CD4-positive, alpha-beta T cell (primary cell): ENCODE measurements at regions not wholly inside any gene's neighbourhood (a gene's known extent, or its start where the extent isn't known, plus 50 kb on each side); places are given as distances from the start of the nearest gene placed in this dataset.

Source experiments
- ATAC-seq: fragments of 200-7000 bp; cut with Tn5 transposase; one replicate; pipeline ENCODE4 v1.10.0; 2022; ENCODE audit warnings: mild to moderate bottlenecking; ENCODE audit not compliant: poor library complexity
- CTCF ChIA-PET: fragments of 350-600 bp; sonication (Branson Sonifier 250); formaldehyde crosslinking; loops from one replicate; lab custom pipeline; 2021; ENCODE audit warnings: antibody characterized with exemption, inconsistent platforms; lab: Charles Lee
- POLR2A ChIA-PET: fragments of 350-600 bp; sonication (Branson Sonifier 250); formaldehyde crosslinking; loops from one replicate; lab custom pipeline; 2021; ENCODE audit warnings: antibody characterized with exemption, inconsistent platforms; lab: Charles Lee
- DNase-seq, 14 experiments: peaks; one replicate each; pipeline ENCODE4 v3.0.0-alpha.2; 2013 to 2020; ENCODE audit warnings: mixed read lengths in 2 of 14
- H3K27ac ChIP-seq, 2 donors: one replicate each; pipeline versions ENCODE4 v1.5.1 to v1.7.0; 2013; ENCODE audit warnings: low read length in 2 of 2, low read depth in 1 of 2, mild to moderate bottlenecking in 1 of 2
- H3K27me3 ChIP-seq, 2 experiments: 1 replicate in 1 of 2; 2 replicates in 1 of 2; pipeline versions ENCODE4 v1.6.1 to v1.7.0; 2013; ENCODE audit warnings: low read length in 2 of 2, control low read depth in 1 of 2, mild to moderate bottlenecking in 1 of 2, moderate library complexity in 1 of 2; ENCODE audit not compliant: insufficient read depth in 2 of 2, control insufficient read depth in 1 of 2
- H3K36me3 ChIP-seq: one replicate; pipeline ENCODE4 v1.6.1; 2013; ENCODE audit warnings: low read length, control low read depth; ENCODE audit not compliant: insufficient read depth
- H3K4me1 ChIP-seq: one replicate; pipeline ENCODE4 v1.6.1; 2013; ENCODE audit warnings: low read length, control low read depth; ENCODE audit not compliant: insufficient read depth
- H3K4me3 ChIP-seq: one replicate; pipeline ENCODE4 v1.5.1; 2013; ENCODE audit warnings: mild to moderate bottlenecking, low read length, moderate library complexity
- H3K9me3 ChIP-seq, 2 experiments: 1 replicate in 1 of 2; 2 replicates in 1 of 2; pipeline versions ENCODE4 v1.6.1 to v1.7.0; 2013; ENCODE audit warnings: low read length in 2 of 2, mild to moderate bottlenecking in 2 of 2, control low read depth in 1 of 2, moderate library complexity in 1 of 2; ENCODE audit not compliant: control insufficient read depth in 1 of 2, insufficient read depth in 1 of 2
- H3K27ac Mint-ChIP-seq: one replicate; pipeline ENCODE4 v1.8.0; 2020; ENCODE audit warnings: mixed read lengths
- H3K27me3 Mint-ChIP-seq: one replicate; pipeline ENCODE4 v1.8.0; 2021; ENCODE audit warnings: mixed read lengths
- H3K36me3 Mint-ChIP-seq: one replicate; pipeline ENCODE4 v1.8.0; 2021; ENCODE audit warnings: low read depth, mixed read lengths
- H3K4me1 Mint-ChIP-seq: one replicate; pipeline ENCODE4 v1.8.0; 2021; ENCODE audit warnings: low read depth, mixed read lengths
- H3K4me3 Mint-ChIP-seq: one replicate; pipeline ENCODE4 v1.8.0; 2020; ENCODE audit warnings: mild to moderate bottlenecking, mixed read lengths
- H3K9me3 Mint-ChIP-seq: one replicate; pipeline ENCODE4 v1.8.0; 2020; ENCODE audit warnings: mixed read lengths
- CTCF ChIP-seq: fragments of 200-600 bp; IDR thresholded peaks from one replicate; pipeline ENCODE4 v1.8.0; 2022; ENCODE audit warnings: antibody characterized with exemption, mild to moderate bottlenecking
- intact Hi-C, 2 experiments: fragments of 100-400 bp; cut with DNase I in 1 of 2; cut with micrococcal nuclease in 1 of 2; formaldehyde crosslinking; loops; one replicate each; pipeline versions ENCODE4 v1.15.1 to v1.9.0; 2023 to 2025; cut with DNase I, micrococcal nuclease

GRCh38 chr9:111186021-111186530 is 143.9 kb downstream of the OR2K2 start:
- Histone ChIP-seq H3K27me3 (no peaks in the 10 kb centered on the region), H3K9me3 (no peaks in the 10 kb centered on the region), H3K4me3 (no peak overlapping the region), H3K27ac (no peak overlapping the region), H3K36me3 (no peaks in the 10 kb centered on the region), H3K4me1 (no peaks in the 10 kb centered on the region)
- Mint-ChIP-seq H3K4me3 (no peak overlapping the region), H3K27ac (no peak overlapping the region), H3K36me3 (no peaks in the 10 kb centered on the region), H3K4me1 (no peaks in the 10 kb centered on the region), H3K27me3 (no peaks in the 10 kb centered on the region), H3K9me3 (no peaks in the 10 kb centered on the region)
- DNase-seq (no peak), ATAC-seq (no peak)
- TF ChIP-seq CTCF = no peak
- CTCF ChIA-PET = no interaction called here
- POLR2A ChIA-PET = no interaction called here
- intact Hi-C loops = no loop called here

DNA sequence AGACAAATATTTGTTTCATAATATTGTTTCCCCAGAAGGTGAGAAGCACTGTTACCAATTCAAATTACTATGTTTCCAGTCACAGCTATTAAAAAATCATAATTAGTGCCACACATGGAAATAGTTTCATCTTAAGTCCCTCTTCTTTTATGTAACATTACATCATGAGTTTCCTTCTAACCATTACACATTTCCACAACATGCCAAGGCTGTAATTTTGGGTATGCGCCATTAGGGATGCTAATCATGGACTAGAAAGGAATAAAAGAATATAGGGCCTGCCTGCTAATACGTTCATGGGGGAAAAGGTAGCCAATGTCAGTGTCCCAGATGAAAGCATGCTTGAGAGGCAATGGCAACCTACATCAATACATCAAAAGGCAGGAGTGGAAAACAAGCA is 142.5 kb upstream of the LPAR1 start:
- POLR2A ChIA-PET = no interaction called here
- H3K9me3 Mint-ChIP-seq = no peaks in the 10 kb centered on the region
- H3K4me1 Mint-ChIP-seq = no peaks in the 10 kb centered on the region
- intact Hi-C loops = no loop called here
- H3K27me3 ChIP-seq = no peaks in the 10 kb centered on the region
- no peak overlapping the region for H3K4me3 ChIP-seq
- no peak overlapping the region for H3K27ac Mint-ChIP-seq
- no peak overlapping the region for H3K27ac ChIP-seq
- no peak for TF ChIP-seq CTCF
- H3K9me3 ChIP-seq = no peaks in the 10 kb centered on the region
- DNase-seq (no peak), ATAC-seq (no peak)
- H3K27me3 Mint-ChIP-seq = peaks cover 10% of the 10 kb centered on the region
- CTCF ChIA-PET = no interaction called here
- H3K36me3 ChIP-seq = no peaks in the 10 kb centered on the region
- no peak overlapping the region for H3K4me3 Mint-ChIP-seq
- no peaks in the 10 kb centered on the region for H3K4me1 ChIP-seq
- no peaks in the 10 kb centered on the region for H3K36me3 Mint-ChIP-seq

DNA sequence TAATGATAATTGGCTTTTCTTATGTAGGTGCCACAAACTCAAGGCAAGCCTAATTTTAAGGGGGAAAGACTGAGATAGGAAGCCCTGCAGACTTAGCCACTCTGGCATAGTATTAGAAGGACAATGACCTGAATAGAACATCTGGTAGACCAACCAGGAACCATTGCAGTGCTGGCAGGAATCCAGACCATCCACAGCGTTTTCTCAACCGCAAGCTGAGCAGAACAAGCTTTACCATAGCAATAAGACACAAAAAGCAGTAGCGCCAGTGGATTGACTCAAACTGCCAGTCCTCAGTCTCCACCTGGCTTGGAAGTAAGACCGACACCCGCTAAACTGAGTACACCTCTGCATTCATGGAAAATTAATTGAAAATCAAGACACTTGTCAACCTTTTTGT is 141.3 kb upstream of the LPAR1 start:
- Mint-ChIP-seq H3K36me3 (no peaks in the 10 kb centered on the region), H3K4me3 (no peak overlapping the region), H3K9me3 (no peaks in the 10 kb centered on the region), H3K27ac (no peak overlapping the region), H3K27me3 (peaks cover 10% of the 10 kb centered on the region), H3K4me1 (no peaks in the 10 kb centered on the region)
- no peaks in the 10 kb centered on the region for H3K27me3 ChIP-seq
- no peak for TF ChIP-seq CTCF
- no peaks in the 10 kb centered on the region for H3K9me3 ChIP-seq
- ATAC-seq (no peak), DNase-seq (peak in 1 of 14 experiments; percentile 3)
- H3K4me1 ChIP-seq = no peaks in the 10 kb centered on the region
- no peaks in the 10 kb centered on the region for H3K36me3 ChIP-seq
- intact Hi-C loops = no loop called here
- ChIA-PET POLR2A (no interaction called here), CTCF (interaction anchor here (0.6 kb wide), 1 partner anchor 54 kb away, joined by 3 read pairs; no protein-coding TSS in a partner anchor)
- no peak overlapping the region for H3K4me3 ChIP-seq
- no peak overlapping the region for H3K27ac ChIP-seq
